Stimulated activated CD4-positive, alpha-beta T cell treated with anti-CD3 and anti-CD28 coated beads, Interleukin-4, amount 100 ng/mL, for 24 hours (primary cell): ENCODE measurements at regions not wholly inside any gene's neighbourhood (a gene's known extent, or its start where the extent isn't known, plus 50 kb on each side); places are given as distances from the start of the nearest gene placed in this dataset.

Experiments
- DNase-seq: peaks from one replicate; pipeline ENCODE4 v3.0.0-alpha.2; 2020

DNA sequence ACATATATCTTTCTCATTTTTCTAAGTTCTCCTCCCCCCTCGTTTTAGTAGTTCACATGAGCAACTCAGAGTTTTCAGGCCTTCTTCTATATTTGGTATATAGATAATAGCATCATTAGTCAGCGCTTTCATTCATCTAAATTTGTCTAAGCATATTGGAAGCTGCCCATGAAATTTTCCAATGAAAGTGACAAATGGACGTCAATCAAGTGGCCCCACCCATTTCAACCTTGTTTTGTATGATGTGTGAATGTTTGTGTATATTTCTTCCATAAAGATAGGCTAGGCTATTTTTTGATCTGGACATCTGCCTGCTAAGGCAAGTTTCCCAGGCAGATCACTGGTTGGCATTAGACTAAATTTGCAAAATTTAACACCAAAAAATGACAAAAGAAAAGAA lies 104.0 kb upstream of the SSBP2 start:
- DNase-seq = no peak

DNA sequence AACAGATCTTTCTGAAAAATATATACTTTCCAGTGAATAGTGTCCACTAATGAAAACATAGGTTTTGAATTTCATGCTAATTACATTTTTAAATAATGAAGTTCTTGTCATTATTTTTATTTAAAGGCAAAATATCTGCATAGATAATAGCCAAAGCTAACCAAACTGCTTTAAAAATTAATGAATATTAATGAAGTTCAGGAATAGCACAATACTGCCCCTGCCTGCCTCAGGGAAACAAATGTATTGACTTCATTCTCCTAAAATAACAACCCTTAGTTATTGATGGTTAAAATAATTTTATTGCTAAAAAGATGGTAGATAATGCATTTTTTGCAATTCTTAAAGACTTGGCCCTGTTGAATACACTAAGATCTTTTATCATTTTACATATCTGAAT lies 103.6 kb upstream of the SSBP2 start:
- no peak for DNase-seq

DNA sequence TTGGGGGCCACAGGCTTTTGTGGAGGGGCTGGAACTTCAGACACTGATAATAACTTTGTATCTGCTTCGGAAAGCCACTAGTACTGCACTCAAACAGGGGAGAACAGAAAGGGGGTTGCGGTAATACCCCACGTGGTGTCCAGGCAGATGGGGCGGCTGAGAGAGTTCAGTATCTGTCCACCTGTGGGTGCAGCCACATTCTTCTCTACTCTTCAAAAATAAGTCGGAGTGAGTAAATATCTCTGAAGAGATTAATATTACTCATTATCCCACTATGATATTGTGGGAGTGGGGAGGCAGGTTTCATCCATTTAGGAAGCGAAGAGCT lies 102.1 kb upstream of the SSBP2 start:
- no peak for DNase-seq

DNA sequence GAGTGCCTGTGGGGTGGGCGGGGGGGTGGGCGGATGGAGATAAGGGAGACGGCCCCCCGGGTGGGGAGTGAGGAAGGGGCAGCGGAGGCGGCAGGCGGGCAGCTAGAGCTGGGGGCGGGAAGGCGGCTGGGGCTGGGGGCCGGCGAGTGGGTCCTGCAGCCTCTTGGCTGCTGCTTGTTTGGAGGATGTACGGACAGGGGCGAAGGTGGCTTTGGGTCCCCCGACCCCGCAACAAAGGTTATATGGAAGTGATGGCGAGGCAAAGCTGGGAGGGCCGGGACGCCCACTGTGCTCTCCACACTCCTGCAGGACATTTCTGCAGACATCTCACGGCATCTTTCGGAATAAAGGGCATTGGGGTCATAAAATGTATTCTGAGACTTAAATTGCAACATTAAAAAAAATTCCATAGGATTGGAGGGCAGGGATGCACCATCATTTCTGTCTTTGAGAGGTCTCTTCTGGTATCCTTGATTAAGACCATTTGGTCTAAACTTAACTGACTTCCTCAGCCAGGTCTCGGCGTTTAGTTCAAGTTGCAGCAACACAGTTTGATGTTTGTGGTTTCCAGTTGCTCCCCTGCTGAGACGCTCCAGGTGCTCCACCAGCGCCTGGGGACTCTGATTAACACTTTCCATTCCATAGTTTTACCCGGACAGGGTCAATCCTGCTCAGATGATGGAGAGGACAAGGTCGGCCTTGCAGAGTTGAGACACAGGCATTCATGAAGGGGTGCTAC lies 101.6 kb upstream of the SSBP2 start:
- DNase-seq = no peak

DNA sequence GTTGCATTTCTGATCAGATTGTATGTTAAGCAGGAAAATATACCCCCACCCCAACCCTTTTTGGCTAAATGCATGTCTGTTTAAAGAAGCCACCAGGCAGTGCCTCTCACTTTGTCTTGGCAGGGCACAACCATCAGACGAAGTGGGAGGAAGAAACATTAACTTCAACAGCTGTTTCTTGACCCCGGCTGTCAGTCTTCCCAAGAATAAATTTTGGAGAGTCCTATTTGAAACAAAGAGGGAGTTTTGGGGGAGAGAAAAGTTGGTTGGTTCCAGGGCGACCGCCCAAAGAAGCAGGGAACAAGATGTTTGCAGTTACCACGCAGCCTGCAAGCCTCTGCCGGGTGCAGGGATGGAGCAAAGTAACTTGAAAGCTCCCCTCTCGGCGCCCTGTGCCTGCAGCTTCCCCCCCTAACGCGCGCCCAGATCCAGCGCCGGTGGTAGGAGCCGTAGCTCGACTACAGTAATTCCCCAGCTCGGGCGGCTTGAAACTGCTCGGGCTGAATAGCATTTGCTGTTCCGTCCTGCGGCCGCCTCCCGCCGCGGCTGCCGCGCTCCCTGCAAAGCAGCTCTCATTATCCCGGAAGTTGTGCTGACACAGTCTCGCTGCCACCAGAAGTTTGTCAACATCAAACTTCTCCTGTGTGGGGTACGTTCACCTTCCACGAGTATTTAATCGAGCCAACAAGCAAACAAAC lies 100.7 kb upstream of the SSBP2 start:
- DNase-seq = peak; percentile 88

DNA sequence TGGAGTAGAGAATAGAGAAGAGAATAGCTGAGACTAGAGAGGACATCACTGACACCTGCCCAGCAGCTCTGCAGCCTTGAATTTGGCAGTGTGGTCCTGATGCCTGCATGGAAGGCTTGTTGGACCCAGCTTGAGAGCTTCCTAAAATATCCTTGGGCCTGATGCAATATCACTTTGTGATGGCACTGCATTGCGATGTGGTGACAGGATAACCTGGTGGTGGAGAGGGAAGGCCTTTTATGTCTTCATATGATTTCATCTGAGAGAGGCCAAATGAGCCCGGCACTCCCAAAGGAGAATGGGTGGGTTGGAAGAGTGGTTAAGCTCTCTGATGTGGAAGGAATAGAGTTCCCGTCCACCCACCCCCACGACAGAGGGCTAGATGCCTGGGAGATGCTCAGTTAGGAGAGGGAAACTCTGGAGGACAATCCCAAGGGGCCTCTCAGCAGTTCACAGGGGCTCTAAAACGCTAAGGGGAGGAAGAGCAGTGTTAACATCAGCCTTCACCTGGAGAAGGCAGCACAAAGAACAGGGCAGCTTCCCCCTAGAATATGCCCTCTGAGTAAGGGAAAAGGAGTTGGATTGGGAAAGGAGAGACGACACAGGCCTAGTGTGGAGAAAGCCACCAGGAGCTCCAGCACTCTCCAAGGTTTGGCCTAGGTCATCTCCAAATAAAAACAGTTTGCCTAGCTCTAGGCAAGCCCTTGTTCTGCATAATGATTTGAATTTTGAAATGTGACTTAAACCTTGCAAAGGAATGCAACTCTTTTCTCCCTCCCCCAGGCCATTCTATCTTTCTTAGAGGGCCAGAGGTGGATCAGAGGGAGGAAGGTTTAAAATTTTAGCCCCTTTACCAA lies 99.8 kb upstream of the SSBP2 start:
- DNase-seq = no peak

DNA sequence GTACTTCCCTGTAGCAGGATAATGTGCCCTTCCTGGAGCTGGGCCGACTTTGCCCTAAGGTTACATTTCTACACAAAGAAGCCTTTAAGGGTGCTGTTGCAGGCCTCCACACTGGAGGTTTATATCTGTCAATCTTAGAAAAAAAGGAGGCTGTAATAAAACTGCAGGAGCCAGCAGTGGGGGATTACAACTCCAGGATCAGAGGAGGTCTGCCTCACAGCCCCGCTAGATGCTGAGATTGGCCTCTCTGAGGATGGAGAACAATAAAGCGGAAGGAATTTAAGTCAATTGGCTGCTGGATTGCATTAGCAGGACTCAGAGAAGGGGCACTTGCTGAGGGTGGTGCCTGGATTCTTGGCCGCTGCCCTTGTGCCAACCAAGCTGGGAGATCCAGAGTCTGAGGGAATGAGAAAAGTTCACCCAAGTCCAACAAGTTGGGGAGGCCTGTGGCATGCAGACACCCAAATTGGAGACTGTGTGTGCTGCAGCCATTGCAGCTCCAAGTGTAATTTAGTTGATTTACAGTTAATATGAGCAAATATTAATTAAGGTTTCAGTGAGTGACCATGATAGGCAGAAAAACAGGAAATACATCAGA lies 99.0 kb upstream of the SSBP2 start:
- DNase-seq = no peak

DNA sequence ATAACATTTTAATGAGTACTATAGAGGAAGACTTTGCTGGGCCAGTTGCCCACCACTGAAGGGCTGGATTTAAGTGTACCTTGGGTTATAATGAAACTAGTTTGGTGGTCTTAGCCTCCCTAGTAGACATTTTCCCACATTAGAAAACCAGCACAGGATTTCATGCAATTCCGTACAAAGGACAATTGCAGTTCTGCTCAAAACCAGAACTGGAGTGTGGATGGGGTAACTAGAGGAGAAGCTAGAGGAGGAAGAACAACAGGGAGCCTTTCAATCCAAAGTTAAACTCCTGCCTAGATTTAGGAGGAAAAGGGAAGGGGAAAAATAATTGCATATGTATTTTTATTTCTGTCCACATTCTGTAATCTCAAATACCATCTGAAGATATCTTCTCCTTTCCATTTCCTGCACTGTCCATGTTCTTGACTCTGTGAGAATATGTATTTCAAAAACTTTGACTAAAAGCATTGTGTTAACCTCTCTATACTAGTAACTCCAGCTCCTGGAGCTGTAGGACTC lies 97.5 kb upstream of the SSBP2 start:
- no peak for DNase-seq

DNA sequence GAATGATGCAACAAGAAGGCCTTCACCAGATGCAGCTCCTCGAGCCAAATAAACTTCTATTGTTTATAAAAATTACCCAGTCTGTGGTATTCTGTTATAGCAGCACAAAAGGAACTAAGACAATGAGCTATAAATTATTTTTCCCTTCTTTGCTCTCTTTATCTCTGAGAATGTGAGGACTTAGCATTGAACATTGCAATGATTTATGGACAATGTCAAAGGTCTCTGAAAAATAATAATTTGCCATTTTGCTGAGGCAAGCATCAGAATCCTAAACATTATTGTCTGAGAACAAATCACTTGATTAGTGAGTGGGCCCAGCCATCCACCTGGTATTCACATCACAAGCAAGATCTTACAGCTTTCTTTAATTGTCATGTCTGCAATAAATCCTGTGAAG lies 95.4 kb upstream of the SSBP2 start:
- DNase-seq = no peak

DNA sequence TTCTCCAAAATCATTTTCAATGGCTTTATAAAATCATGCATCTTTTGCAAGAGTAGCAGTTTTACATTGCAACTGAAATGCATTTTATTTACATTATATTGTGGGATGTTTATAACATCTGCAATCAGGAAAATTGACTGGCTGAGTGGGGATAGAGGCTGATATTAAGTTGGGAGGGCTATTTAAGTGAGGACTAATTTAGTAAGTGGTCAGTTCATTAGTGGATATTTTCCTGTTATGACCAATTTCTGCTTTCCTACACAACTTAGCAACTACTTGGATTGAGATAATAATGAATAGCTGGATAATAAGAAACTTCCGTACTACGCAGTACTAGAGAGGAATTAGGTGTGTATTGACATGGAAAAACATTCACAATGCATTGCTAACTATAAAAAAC lies 92.9 kb upstream of the SSBP2 start:
- no peak for DNase-seq

DNA sequence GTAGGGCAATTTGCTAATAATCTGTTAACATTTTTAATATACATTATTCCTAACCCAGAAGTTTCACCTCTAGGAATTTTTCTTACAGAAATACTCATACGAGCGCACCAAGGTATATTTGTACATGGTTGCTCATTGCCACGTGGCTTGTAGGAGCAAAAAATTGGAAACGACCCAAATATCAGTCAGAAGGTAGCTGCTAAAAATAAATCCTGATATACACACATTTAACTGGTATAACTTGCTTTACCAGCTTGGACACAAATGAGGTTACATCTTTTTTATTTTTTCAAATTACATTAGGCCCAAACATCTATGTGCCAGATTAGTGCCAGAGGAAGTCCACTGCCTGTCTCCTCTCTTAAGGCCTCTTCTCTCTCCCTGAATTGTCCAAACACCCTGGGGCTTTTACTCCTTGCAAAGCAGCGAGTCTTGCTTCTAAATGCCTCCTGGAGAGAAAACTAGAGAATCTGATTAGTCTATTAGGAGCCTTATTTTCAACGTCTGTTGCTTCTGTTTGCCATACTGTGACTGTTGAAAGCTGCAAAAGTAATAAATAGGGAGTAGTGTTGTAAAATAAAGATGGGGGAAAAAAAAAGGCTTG lies 92.0 kb upstream of the SSBP2 start:
- DNase-seq = no peak

DNA sequence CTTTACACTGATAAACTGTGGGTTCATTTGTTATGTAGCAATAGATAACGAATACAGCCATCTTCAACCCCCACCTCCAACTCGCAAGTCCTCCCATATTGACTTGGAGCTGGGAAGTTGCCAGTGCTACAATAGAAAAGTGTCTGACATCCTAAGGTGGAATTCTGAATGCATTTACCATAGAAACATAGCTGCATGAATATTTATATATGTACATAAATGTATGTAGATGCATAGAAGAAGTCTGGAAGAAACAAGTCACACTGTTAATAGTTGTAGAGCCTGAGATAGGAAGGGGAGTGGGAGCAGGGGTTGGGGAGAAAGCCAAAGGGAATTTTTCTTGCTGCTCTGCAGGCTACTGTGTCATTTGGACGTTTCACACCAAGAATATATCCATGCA lies 88.1 kb upstream of the SSBP2 start:
- DNase-seq = no peak

DNA sequence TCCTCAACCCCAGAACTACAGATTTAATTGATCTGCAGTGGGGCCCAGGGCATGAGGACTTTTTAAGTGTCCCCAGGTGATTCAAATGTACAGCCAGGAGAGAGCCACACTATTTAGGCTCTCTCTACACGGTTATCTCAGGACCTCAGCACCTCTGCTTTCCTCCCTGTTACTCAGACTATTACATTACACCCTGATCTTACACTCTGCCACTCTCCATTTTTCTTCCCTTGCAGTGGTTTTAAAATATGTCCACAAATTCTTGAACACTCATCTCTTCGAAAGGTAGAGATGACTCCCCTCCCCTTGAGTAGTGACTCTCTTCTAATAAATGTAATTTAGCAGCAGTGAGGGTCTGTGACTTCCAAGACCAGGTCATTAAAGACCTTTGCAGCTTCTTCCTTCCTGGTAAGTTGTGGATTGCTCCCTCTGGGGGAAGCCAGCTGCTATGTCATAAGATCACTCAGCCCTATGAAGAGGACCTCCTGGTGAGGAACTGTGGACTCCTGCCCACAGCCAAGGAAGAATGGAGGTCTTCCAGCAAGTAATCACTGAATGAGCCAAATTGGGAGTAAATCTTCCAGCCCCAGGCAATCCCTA lies 87.5 kb upstream of the SSBP2 start:
- peak; percentile 25 for DNase-seq

DNA sequence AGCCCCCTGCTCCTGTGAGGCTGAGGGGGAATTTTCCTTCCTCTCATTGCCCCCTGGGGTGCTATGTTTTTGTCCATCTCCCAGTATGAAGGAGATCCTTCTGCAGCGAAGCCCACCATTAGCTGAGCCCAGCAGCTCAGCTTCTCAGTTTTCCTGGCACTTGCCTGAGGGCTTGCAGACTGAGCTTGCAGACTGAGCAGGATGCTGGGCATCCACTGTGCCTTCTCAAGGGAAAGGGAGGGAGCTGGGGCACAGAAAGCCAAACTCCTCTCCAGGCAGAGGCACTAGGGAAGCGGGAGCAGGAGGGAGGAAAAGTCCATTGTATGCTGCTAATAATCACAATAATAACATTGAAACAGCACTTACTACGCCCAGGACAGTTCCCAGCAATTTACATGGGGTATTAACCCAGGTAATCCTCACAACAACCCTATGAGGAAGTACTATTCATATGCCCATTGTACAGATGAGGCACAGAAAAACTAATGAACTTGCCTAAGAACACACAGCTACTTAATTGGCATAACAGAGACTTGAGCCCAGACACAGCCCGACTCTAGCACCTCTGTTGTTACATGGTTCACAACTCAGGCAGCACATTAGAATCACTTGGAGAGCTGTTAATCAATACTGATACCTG lies 86.9 kb upstream of the SSBP2 start:
- DNase-seq = no peak

DNA sequence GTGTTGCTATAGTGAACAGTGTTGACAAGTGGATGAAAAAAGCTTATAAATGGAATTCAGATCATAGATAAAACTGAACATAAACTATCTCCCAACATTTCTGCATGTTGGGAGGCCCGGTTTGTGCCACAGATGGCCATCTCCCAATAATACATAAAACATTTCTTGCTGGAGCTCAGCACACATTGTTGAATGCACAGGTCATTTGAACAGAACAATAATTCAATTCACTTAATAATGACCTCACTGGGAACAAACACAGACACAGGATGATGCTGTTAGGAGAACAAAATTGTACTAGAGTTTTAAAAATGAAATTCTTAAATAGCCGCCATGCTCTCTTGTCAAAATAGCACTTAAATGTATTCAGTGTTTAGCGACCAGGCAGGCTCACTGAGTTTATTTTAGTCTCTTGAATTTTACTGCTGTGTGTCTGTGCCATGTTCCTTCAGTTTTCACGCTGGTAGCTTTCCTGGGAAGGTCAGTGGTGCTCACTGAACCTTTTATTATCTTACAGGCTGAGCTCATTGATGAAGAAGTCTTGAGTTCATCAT lies 85.0 kb upstream of the SSBP2 start:
- no peak for DNase-seq

DNA sequence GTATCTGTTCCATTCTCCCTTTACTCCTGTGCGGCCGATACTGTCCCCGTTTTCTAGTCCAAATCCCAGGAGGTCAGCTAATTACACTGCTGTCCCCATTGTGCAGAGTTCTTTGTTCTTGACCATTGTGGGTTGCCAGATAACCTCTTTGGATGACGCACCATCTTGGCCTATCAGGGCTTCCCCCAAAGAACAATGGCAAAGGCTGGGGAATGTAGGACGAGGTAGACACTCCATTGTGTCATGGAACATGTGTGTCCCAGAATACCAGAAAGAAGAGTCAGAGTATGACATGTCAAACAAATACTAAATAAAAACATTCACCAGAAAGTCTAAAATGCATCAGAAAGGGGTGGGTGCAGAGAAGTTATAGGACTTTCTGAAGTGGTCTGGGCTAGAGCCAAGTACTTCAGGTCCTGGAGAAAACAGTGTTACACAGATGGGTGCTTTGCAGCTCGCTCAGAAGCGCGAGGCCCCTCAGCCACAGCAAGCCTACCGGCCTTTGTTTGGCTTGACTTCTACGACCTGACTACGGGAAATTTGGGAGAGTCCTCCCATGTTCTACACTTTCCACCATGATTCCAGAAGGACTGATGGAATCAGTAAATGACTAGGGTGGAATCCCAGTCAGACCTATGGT lies 83.2 kb upstream of the SSBP2 start:
- no peak for DNase-seq

DNA sequence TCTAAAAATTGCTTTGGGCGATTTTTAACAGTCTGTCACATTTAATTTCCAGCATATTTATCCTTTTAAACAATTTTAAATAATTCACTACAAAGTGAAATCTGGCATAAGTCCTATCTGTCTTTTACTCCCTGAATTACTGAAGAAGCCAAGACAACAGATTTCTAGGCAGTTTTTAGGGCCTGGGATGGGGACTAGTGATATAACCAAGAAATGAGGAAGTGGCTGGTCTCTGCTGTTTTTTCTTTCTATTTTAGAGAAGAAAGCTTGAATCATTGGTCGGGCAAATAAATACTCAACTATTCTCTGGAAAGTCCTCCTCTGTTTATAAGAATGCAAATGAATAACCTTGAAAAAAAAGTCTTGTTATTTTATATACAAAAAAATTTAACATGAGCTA lies 79.7 kb upstream of the SSBP2 start:
- DNase-seq = no peak

DNA sequence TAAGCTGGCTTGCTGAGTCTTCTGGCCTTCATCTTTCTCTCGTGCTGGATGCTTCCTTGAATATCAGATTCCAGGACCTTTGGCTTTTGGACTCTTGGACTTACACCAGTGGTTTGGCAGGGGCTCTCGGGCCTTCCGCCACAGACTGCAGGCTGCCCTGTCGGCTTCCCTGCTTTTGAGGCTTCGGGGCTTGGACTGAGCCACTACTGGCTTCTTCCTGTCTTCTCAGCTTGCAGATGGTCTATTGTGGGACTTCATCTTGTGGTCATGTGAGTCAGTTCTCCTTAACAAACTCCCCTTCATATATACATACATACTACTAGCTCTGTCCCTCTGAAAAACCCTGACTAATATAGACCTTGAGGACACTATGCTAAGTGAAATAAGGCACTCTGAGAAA lies 78.3 kb upstream of the SSBP2 start:
- DNase-seq = no peak

DNA sequence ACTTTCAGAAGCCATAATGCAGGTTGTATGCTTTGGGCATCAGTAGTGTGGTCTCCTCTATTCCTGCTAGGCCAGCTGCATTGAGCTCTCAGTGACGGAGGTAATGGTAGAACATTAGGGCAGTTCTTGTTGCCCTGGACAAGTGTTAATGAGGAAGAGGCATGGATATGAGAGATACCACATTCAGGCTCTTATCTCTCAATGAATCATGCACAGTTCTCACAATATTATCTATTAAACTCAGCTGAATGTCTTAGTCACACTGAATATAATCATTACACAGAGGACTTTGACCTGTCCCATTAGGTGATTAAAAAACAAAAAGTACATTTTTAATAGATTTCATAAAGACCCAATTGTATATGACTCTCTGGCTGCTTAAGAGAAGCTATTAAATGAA lies 76.6 kb upstream of the SSBP2 start:
- DNase-seq = no peak

DNA sequence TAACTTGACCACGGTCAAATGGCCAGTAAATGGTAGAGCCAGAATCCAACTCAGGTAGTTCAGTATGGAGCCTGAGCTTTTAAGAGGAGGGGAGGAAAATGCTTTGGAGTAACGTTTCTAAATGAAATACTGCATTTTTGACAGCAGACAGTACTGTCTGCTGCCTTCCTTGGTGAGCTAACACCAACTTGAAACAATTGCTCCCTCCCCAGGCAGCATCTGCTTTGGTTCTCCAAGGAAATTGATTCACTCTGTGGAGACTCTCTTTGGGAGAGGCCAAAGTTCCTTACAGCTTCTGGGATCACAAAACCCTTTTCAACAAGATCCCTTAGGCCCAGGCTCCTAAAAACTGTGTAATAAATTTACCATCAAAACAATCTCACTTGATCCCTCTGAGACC lies 75.2 kb upstream of the SSBP2 start:
- DNase-seq = no peak

DNA sequence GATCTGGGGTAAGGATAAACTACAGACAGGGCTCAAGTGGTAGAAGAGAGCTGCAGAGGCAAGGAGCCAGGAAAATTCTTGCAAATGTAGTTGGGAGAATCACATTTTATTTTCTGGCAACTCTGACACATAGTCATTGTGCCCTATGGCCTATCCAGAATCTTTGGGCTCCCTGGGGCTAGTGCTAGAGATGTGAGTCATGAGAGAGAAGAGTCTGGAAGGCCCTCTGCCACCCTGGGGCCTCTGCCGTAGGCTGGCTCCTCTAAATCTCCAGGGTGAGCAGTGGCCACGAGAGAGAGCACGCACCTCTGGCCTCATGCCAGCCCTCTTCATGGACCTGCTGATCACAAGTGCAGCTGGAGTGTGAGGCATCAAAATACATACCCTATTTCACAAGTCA lies 74.3 kb upstream of the SSBP2 start:
- no peak for DNase-seq
